ENCODE measurements at regions not wholly inside any gene's neighbourhood (a gene's known extent, or its start where the extent isn't known, plus 50 kb on each side); places are given as distances from the start of the nearest gene placed in this dataset.

GRCh38 chr4:128601991-128602695, 207.4 kb upstream of the JADE1 start:
- intact Hi-C loops (cut with DNase I): no loop called here
- DNase-seq: no peak

GRCh38 chr4:128600996-128601871, 208.3 kb upstream of the JADE1 start:
- intact Hi-C loops (cut with DNase I): no loop called here
- no peaks in the 10 kb centered on the region for H3K27me3 ChIP-seq
- no peaks in the 10 kb centered on the region for H3K36me3 ChIP-seq
- H3K9me3 ChIP-seq: no peaks in the 10 kb centered on the region
- H3K4me1 ChIP-seq: peaks cover 11 to 45% (median 32%) of the 10 kb centered on the region in 3 donors
- H3K27ac ChIP-seq: peak overlapping the region; percentile 39 to 81 (median 69)
- TF ChIP-seq CTCF (IDR thresholded peaks at IDR 0.05): no peak
- no peak for TF ChIP-seq POLR2A (IDR thresholded peaks at IDR 0.05)
- H3K4me3 ChIP-seq: no peak overlapping the region
- no peak for DNase-seq
- WGBS, 2 donors: 29 to 32% methylated on average over 10 to 11 of the region's 14 CpGs

More at GRCh38 chr4:128601991-128602695, 207.4 kb upstream of the JADE1 start:
- Histone ChIP-seq H3K27me3 (no peaks in the 10 kb centered on the region), H3K4me1 (peaks cover 11 to 44% (median 32%) of the 10 kb centered on the region in 3 donors), H3K27ac (peak overlapping the region; percentile 29 to 81 (median 69)), H3K36me3 (no peaks in the 10 kb centered on the region), H3K9me3 (no peaks in the 10 kb centered on the region), H3K4me3 (no peak overlapping the region)
- TF ChIP-seq POLR2A (IDR thresholded peaks at IDR 0.05): no peak
- TF ChIP-seq CTCF (IDR thresholded peaks at IDR 0.05): no peak
- 100% methylated on average over 1 of the region's 1 CpG; no CpG with 5 or more reads in 1 of the 2 donors for WGBS, 2 donors

- intact Hi-C loops (cut with DNase I): no loop called here
- DNase-seq: no peak
- Histone ChIP-seq H3K27me3 (no peaks in the 10 kb centered on the region), H3K36me3 (no peaks in the 10 kb centered on the region), H3K4me3 (no peak overlapping the region), H3K27ac (peak overlapping the region; percentile 39 to 81 (median 69)), H3K4me1 (peaks cover 11 to 49% (median 32%) of the 10 kb centered on the region in 3 donors), H3K9me3 (no peaks in the 10 kb centered on the region)
- TF ChIP-seq CTCF (IDR thresholded peaks at IDR 0.05) (no peak), POLR2A (IDR thresholded peaks at IDR 0.05) (no peak)
- 21 to 52% methylated on average over 3 of the region's 3 CpGs for WGBS, 2 donors
These were observed 209.1 kb upstream of the JADE1 start for GRCh38 chr4:128600410-128600809.

- DNase-seq: no peak
- TF ChIP-seq POLR2A (IDR thresholded peaks at IDR 0.05) (no peak), CTCF (IDR thresholded peaks at IDR 0.05) (no peak)
- Histone ChIP-seq H3K36me3 (no peaks in the 10 kb centered on the region), H3K4me3 (no peak overlapping the region), H3K27ac (no peak overlapping the region), H3K4me1 (peaks cover 11 to 49% (median 32%) of the 10 kb centered on the region in 3 donors), H3K27me3 (no peaks in the 10 kb centered on the region), H3K9me3 (no peaks in the 10 kb centered on the region)
- WGBS, 2 donors: 84 to 89% methylated on average over 3 of the region's 3 CpGs
- intact Hi-C loops (cut with DNase I): no loop called here
These were observed 212.0 kb upstream of the JADE1 start for GRCh38 chr4:128597500-128597899.

GRCh38 chr4:128596853-128597252, 212.6 kb upstream of the JADE1 start:
- Histone ChIP-seq H3K4me3 (no peak overlapping the region), H3K36me3 (no peaks in the 10 kb centered on the region), H3K9me3 (no peaks in the 10 kb centered on the region), H3K27ac (no peak overlapping the region), H3K4me1 (peaks cover 9 to 44% (median 29%) of the 10 kb centered on the region in 3 donors), H3K27me3 (no peaks in the 10 kb centered on the region)
- no peak for DNase-seq
- intact Hi-C loops (cut with DNase I): no loop called here
- 75 to 93% methylated on average over 2 of the region's 2 CpGs for WGBS, 2 donors
- TF ChIP-seq CTCF (IDR thresholded peaks at IDR 0.05) (no peak), POLR2A (IDR thresholded peaks at IDR 0.05) (no peak)

Data from esophagus squamous epithelium (tissue), 5 donors.